Thymus (tissue), 11 donors: ENCODE measurements at regions not wholly inside any gene's neighbourhood (a gene's known extent, or its start where the extent isn't known, plus 50 kb on each side); places are given as distances from the start of the nearest gene placed in this dataset.

ENCODE experiments used
- DNase-seq, 9 donors: peaks; one replicate each; pipeline ENCODE4 v3.0.0-alpha.2; 2013; ENCODE audit warnings: low spot score in 9 of 9, low read depth in 6 of 9, missing footprints in 1 of 9
- H3K27ac ChIP-seq, 2 donors: one replicate each; pipeline ENCODE4 v1.5.1; 2013; ENCODE audit warnings: control low read depth in 1 of 2, low read depth in 1 of 2, low read length in 1 of 2, mild to moderate bottlenecking in 1 of 2, moderate library complexity in 1 of 2
- H3K27me3 ChIP-seq, 2 donors: one replicate each; pipeline ENCODE4 v1.5.1; 2013; ENCODE audit warnings: low read length in 1 of 2; ENCODE audit not compliant: control insufficient read depth in 2 of 2, insufficient read depth in 1 of 2
- H3K36me3 ChIP-seq, 2 donors: one replicate each; pipeline ENCODE4 v1.5.1; 2013; ENCODE audit warnings: low read length in 1 of 2, mild to moderate bottlenecking in 1 of 2, moderate library complexity in 1 of 2; ENCODE audit not compliant: control insufficient read depth in 2 of 2, insufficient read depth in 2 of 2
- H3K4me1 ChIP-seq, 2 donors: one replicate each; pipeline ENCODE4 v1.5.1; 2013; ENCODE audit warnings: low read length in 2 of 2; ENCODE audit not compliant: control insufficient read depth in 2 of 2, insufficient read depth in 2 of 2
- H3K4me3 ChIP-seq, 2 donors: one replicate each; pipeline ENCODE4 v1.5.1; 2013; ENCODE audit warnings: low read length in 2 of 2, control low read depth in 1 of 2, mild to moderate bottlenecking in 1 of 2
- H3K9me3 ChIP-seq, 2 donors: one replicate each; pipeline ENCODE4 v1.5.1; 2013; ENCODE audit warnings: low read length in 1 of 2, mild to moderate bottlenecking in 1 of 2; ENCODE audit not compliant: control insufficient read depth in 2 of 2, insufficient read depth in 1 of 2
- WGBS: extraction: QIAGEN DNeasy Blood & Tissue Kit; methylation state at CpG from one replicate; pipeline ENCODE4 v1.1.7; 2013; 5-methylcytosine and 5-hydroxymethylcytosine counted together
- donor health status: healthy.

- no peaks in the 10 kb centered on the region for H3K9me3 ChIP-seq
- H3K4me3 ChIP-seq, result no peak overlapping the region
- no peaks in the 10 kb centered on the region for H3K4me1 ChIP-seq
- no peaks in the 10 kb centered on the region for H3K27me3 ChIP-seq
- DNase-seq, result no peak
- no peaks in the 10 kb centered on the region for H3K36me3 ChIP-seq
- WGBS, result 31% methylated on average over 3 of the region's 3 CpGs
- no peak overlapping the region for H3K27ac ChIP-seq
Measured at GRCh38 chr9:78383130-78383529, 86.2 kb downstream of the PSAT1 start.

GRCh38 chr9:78386348-78386747, 89.4 kb downstream of the PSAT1 start:
- Histone ChIP-seq H3K4me1 (no peaks in the 10 kb centered on the region), H3K27me3 (no peaks in the 10 kb centered on the region), H3K27ac (no peak overlapping the region), H3K4me3 (no peak overlapping the region), H3K36me3 (no peaks in the 10 kb centered on the region), H3K9me3 (no peaks in the 10 kb centered on the region)
- DNase-seq, result no peak
- 100% methylated on average over 1 of the region's 1 CpG for WGBS

- no peak for DNase-seq
- Histone ChIP-seq H3K4me3 (no peak overlapping the region), H3K9me3 (no peaks in the 10 kb centered on the region), H3K4me1 (no peaks in the 10 kb centered on the region), H3K27me3 (no peaks in the 10 kb centered on the region), H3K27ac (no peak overlapping the region), H3K36me3 (no peaks in the 10 kb centered on the region)
Measured at GRCh38 chr9:78386773-78387172, 89.8 kb downstream of the PSAT1 start.

- 95% methylated on average over 2 of the region's 2 CpGs for WGBS
- Histone ChIP-seq H3K27ac (no peak overlapping the region), H3K27me3 (no peaks in the 10 kb centered on the region), H3K36me3 (no peaks in the 10 kb centered on the region), H3K4me1 (no peaks in the 10 kb centered on the region), H3K9me3 (no peaks in the 10 kb centered on the region), H3K4me3 (no peak overlapping the region)
- DNase-seq, result no peak
Measured at GRCh38 chr9:78393340-78393739, 96.4 kb downstream of the PSAT1 start.

GRCh38 chr9:78393932-78394331, 97.0 kb downstream of the PSAT1 start:
- no peaks in the 10 kb centered on the region for H3K27me3 ChIP-seq
- DNase-seq, result no peak

GRCh38 chr9:78396087-78396486, 99.2 kb downstream of the PSAT1 start:
- no peaks in the 10 kb centered on the region for H3K36me3 ChIP-seq
- no peak overlapping the region for H3K27ac ChIP-seq
- no peaks in the 10 kb centered on the region for H3K27me3 ChIP-seq
- DNase-seq, result no peak
- H3K9me3 ChIP-seq, result no peaks in the 10 kb centered on the region
- no peaks in the 10 kb centered on the region for H3K4me1 ChIP-seq
- 94% methylated on average over 2 of the region's 2 CpGs for WGBS
- no peak overlapping the region for H3K4me3 ChIP-seq

More at GRCh38 chr9:78393932-78394331, 97.0 kb downstream of the PSAT1 start:
- no peak overlapping the region for H3K27ac ChIP-seq
- H3K9me3 ChIP-seq, result no peaks in the 10 kb centered on the region
- no peaks in the 10 kb centered on the region for H3K36me3 ChIP-seq
- H3K4me3 ChIP-seq, result no peak overlapping the region
- H3K4me1 ChIP-seq, result no peaks in the 10 kb centered on the region
- WGBS, result 97% methylated on average over 2 of the region's 2 CpGs

GRCh38 chr9:78397045-78397444, 100.1 kb downstream of the PSAT1 start:
- no peak for DNase-seq
- Histone ChIP-seq H3K4me1 (no peaks in the 10 kb centered on the region), H3K27ac (no peak overlapping the region), H3K4me3 (no peak overlapping the region), H3K9me3 (no peaks in the 10 kb centered on the region), H3K27me3 (no peaks in the 10 kb centered on the region), H3K36me3 (no peaks in the 10 kb centered on the region)
- 76% methylated on average over 5 of the region's 5 CpGs for WGBS

- H3K9me3 ChIP-seq, result no peaks in the 10 kb centered on the region
- no peaks in the 10 kb centered on the region for H3K27me3 ChIP-seq
- H3K4me3 ChIP-seq, result no peak overlapping the region
- H3K27ac ChIP-seq, result peak overlapping the region in 1 of 2 donors; percentile 11
- H3K4me1 ChIP-seq, result no peaks in the 10 kb centered on the region
- 90% methylated on average over 5 of the region's 5 CpGs for WGBS
- DNase-seq, result no peak
- no peaks in the 10 kb centered on the region for H3K36me3 ChIP-seq
Measured at GRCh38 chr9:78397454-78397853, 100.5 kb downstream of the PSAT1 start.

GRCh38 chr9:78399153-78399552, 102.2 kb downstream of the PSAT1 start:
- Histone ChIP-seq H3K4me3 (no peak overlapping the region), H3K4me1 (no peaks in the 10 kb centered on the region), H3K27ac (no peak overlapping the region), H3K36me3 (no peaks in the 10 kb centered on the region), H3K9me3 (no peaks in the 10 kb centered on the region), H3K27me3 (no peaks in the 10 kb centered on the region)
- no peak for DNase-seq

- DNase-seq, result no peak
- Histone ChIP-seq H3K27ac (peak overlapping the region in 1 of 2 donors; percentile 13), H3K9me3 (no peaks in the 10 kb centered on the region), H3K27me3 (no peaks in the 10 kb centered on the region), H3K36me3 (no peaks in the 10 kb centered on the region), H3K4me3 (no peak overlapping the region), H3K4me1 (no peaks in the 10 kb centered on the region)
Measured at GRCh38 chr9:78400496-78400895, 103.6 kb downstream of the PSAT1 start.
